Activated T-cell treated with anti-CD3 and anti-CD28 coated beads for 4 hours (primary cell): ENCODE measurements at regions not wholly inside any gene's neighbourhood (a gene's known extent, or its start where the extent isn't known, plus 50 kb on each side); places are given as distances from the start of the nearest gene placed in this dataset.
"Not testable (repeated sequence)": the region's sequence is repeated elsewhere in the genome, so short reads cannot be mapped to it uniquely, and the experiment has no call there.

Source experiments
- DNase-seq: peaks from one replicate; pipeline ENCODE4 v3.0.0-alpha.2; 2020

DNA sequence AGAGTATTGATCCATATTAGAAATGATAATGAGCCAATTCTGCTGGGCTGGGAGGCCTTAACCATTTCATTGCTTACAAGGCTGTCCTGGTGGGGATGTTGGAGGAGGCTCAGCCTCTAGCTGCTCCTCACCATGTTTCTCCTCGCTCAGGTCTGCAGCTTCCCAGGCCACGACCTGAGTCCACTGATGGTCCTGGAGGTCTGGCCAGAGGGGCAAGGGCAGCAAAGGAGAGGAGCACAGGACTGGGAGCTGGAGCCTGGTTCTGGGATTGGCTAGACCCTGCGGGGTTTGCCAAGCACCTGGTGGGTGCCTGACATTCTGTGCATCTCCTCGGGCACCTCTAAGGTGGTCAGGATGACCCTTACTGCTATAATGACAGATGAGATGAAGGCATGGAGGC is 92.6 kb downstream of the KIF26A start:
- DNase-seq, result no peak

DNA sequence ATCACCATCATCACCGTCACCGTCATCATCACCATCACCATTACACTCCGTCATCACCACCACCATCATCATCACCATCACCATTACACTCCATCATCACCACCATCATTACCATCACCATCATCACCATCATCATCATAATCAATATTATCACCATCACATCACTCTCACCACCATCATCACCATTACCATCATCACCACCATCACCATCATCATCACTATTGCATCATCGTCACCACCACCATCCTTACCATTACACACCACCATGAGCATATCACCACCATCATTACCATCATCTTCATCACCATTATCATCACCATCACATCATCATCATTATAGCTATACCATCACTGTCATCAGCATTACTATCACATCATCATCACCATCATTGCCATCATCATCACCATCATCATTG is 93.7 kb downstream of the KIF26A start:
- DNase-seq, result no peak

DNA sequence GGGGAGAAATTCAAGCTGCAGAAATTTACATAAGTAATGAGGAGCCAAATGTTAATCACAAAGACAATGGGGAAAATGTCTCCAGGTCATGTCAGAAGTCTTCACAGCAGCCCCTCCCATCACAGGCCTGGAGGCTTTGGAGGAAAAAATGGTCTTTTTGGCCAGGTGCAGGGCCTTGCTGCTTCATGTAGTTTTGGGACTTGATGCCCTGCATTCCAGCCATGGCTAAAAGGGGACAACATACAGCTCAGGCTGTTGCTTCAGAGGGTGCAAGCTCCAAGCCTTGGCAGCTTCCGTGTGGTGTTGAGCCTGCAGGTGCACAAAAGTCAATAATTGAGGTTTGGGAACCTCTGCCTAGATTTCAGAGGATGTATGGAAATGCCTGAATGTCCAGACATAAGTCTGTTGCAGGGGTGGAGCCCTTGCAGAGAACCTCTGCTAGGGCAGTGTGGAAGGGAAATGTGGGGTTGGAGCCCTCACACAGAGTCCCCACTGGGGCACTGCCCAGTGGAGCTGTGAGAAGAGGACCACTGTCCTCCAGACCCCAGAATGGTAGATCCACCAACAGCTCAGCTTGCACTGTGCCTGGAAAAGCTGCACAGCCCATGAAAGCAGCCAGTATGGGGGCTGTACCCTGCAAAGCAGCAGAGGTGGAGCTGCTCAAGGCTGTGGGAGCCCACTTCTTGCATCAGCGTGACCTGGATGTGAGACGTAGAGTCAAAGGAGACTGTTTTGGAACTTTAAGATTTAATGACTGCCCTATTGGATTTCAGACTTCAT is 95.8 kb downstream of the KIF26A start:
- DNase-seq, result not testable (repeated sequence)

DNA sequence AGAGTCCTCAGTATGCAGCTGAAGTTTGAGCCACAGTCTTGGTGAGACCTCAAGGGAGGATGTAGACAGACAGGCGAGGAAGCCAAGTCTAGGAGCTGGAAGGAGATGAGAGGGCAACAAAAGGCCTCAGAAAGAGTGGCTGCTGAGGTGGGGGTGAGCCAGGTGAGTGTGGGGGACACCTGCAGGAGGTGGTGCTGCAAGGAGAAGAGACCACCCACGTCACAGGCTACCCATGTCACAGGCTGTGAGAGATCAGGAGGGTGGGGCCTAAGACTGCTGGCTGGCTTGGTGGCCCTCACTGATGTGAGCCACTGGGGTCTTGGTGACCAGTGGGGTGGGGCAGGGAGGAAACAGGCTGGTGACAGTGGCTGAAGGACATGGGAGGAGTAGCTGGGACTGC is 97.3 kb downstream of the KIF26A start:
- no peak for DNase-seq

DNA sequence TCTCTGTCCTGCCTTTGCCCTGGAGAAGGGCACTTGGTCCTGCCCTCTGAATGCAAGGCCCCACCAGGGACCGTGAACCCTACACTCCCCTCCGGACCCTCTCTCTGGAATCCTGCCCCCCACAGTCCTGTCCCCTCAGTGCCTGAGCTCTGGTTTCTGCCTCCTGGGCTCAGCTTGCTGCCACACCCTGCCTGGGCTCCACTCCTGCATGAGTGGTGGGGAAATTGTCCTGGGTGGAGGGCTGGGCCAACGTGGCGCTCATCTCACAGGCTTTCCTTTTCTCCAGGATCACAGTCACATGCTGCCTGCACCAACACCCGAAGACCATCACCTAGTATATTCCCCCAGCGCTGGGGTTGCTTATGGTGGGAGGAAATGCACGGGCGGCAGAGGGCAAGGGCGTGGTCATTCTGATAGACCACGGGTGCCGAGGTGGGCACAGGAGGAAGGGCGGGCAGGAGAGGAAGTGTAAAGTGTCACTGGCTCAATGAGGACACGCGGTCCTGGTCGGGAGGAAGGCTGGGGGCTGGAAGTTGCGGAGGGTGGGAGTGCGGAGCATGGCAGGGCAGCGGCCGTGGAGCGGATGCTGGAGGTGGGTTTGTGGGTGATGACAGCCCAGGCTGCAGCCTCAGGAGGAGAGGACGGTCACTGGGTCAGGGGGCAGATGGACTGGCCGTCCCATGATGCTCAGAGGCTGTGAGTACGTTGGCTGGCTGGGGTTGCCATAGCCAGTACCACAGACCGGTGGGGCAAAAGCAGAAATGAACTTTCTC is 99.5 kb downstream of the KIF26A start:
- no peak for DNase-seq

DNA sequence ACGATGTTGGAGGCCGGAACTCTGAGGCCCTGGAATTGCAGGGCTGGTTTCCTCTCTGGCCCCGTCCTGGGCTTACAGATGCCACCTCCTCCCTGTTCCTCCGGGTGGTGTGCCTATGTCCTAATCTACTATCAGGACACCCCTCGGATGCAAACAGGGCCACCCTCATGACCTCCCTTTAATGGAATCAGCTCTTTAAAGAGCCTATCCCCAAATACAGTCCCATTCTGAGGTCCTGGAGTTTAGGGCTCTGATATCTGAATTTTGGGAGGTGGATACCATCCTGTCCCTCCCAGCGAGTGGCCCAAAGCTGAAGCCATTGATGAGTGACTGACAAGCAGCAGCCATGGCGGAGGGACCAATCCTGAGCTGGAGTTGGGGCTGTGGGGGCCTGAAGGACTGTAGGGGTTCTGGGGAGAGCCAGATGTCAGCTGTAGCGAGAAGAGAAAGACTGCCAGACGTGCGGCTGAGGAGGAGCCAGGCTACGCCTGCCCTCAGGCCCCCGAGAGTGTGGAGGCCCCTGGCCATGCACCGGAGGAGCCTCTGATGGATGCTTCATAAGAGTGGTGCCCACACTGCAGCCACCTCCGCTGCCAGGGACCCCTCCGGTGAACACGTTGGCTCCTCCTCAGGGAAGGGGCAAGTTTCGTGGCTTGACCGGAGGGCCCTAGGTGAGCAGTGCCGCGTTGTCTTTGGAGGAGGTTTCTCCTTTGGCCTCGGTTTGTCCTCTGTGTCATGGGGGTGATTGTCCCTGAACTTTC is 100.2 kb downstream of the KIF26A start:
- no peak for DNase-seq

DNA sequence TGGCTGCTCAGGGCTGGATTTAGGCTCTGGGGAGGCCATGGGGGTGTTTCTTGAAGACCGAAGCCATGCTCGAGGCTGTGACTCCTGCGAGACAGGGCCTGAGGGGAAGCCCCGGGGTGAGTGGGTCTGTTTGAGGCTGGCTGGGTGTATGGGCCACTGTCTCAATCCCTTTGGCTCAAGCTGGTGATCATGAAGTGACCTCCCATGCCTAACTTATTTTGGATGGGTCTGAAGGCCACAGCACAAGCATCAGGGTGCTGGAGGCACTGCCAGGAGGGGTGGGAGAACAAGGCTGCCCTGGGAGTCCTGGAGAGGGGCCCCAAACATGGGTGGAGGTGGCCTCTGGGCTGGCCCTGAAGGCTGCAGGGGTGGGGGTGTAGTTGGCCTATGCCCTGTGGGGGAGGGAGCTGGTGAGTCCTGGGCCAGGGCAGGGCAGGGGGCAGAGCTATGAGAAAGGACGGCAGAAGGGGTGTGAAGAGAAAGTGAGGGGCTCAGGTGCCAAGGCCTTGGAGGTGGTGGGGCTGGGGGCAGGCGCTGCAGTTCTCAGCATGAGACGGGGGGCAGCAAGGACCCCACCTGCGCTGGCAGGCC is 100.9 kb downstream of the KIF26A start:
- DNase-seq, result no peak

DNA sequence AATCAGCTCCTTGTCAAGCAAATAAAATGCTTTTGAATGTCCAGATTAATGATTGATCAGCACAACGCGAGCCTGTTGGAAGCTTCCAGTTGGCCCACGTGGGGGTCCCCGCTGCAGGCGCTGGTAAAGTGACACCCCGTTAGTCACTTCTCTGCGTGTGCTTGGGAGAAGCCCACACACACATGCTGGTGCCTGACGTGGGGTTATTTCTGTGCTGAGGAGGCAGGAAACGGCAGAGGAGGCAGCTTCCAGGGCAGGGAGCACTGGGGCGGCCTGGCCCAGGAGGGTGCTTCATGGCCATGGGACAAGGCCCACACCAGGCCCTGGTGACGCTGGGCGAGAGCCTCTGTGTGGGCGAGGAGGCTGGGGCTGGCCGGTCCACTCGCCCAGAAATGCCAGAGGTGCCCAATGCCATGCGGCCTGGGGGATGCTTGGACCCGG is 101.5 kb downstream of the KIF26A start:
- DNase-seq, result no peak

DNA sequence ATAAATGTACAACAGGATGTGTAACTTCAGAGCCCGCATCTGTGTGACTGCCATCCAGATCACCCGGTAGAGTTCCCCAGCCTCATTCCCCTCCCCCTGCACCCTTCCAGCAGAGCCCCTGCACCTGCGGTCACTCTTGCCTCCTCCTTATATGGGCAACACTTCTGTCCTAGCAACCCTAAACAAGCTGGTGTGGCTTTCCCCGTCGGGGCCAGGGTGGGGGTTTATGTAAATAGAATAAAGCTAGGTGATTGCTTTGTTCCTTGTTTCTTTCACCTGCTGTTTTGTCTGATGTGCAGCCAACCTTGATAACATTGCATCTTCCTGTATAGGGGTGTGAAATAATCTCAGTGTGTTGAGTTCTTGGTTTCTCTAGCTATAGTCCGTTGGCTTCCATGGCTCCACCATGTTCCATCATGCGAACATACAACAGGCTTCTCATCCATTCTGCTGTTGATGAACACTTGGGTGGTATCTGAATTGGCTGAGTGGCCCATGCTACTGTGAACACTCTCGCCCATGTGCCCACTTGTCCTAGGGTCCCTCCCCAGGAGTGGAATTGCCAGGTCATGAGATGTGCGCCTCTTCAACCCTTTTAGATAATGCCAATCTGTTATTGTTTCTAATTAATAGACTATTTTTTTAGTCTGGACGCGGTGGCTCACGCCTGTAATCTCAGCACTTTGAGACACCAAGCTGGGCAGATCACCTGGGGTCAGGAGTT is 102.2 kb downstream of the KIF26A start:
- no peak for DNase-seq

DNA sequence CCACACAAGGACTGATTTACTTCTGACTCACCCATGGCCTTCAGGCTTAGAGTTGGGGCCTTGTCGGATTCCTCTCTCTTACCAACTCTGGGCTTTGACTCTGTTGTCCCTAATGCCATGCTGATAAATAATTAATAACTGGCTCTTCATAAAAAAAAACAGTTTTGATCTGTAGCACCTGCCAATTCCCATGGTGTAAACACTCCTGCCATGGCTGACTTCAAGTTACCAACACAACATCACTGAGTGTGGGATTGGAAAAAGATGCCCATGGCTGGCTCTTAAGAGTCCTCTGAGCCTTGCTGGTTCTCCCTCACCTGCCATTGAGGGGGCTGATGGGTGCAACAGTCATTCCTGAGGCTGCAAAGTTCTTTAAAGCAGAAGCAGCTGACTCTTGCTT is 104.8 kb downstream of the KIF26A start:
- DNase-seq, result no peak

DNA sequence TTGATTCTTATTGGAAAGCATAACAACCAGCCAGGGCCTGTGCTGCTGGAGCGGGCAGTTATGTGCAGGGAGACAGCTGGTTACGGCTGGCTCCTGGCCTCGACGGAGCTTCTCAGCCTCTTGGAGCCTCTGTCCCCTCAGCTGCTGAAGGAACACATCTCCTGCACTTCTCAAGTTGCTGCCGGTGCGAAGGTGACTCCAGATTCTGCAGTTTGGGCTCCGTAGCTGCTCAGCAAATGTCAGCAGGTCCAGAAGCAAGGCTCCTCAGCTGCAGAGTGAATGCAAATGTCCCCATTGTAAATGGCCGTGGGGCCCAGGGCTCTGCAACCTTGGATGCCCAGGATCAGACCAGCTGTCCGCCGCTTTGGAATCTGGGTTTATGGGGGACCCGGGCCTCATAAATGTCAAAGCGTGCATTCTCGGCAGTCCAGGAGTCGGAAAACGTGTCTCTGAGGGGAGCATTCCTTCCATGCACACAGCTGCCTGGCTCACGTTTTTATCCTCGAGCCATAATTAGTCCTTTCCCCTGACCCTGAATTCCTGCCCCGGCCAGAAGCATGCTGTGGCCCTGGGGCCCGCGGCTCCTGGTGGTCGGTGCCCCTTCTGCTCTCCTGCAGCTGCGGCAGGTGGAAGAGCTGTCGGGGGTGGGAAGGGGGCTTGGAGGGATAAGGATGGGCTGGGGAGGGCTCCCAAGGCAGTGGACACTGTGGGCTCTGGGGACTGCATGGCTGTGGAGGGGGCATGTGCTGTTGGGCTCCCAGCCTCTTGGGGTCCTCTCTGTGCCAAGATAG is 106.0 kb downstream of the KIF26A start:
- no peak for DNase-seq

DNA sequence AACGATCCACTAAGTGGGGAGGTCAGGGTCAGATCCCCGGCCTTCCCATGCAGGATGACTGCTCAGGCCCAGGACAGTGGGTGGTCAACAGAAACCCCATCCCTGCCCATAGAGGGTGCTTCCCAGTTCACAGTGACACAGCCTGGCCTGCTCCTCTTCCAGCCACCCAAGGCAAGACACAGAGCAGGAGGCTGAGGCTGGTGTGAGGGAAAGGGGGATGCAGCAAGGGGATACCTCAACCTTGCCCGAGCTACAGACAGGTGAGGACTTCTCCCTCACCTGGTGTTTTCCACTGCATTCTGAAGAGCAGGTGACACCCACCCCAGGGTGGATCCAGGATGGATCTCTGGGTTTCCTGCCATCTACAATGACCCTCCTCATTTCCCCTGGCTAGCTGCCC is 106.7 kb downstream of the KIF26A start:
- no peak for DNase-seq

DNA sequence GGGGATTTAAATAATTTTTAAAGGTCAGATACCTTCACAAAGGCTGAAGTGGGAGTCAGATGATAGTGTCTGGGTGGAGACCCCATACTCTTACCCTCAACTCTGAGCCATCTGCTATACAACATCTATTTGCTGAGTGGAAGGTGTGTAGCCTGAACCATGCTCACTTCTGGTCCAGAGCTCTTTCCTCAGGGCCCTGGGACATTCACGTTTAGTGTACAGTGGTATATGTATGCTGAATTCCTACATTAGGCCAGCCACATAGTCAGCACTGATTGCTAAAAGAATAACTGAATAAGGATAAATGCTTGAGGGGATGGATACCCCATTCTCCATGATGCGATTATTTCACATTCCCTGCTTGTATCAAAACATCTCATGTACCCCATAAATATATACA is 107.3 kb downstream of the KIF26A start:
- DNase-seq, result no peak

DNA sequence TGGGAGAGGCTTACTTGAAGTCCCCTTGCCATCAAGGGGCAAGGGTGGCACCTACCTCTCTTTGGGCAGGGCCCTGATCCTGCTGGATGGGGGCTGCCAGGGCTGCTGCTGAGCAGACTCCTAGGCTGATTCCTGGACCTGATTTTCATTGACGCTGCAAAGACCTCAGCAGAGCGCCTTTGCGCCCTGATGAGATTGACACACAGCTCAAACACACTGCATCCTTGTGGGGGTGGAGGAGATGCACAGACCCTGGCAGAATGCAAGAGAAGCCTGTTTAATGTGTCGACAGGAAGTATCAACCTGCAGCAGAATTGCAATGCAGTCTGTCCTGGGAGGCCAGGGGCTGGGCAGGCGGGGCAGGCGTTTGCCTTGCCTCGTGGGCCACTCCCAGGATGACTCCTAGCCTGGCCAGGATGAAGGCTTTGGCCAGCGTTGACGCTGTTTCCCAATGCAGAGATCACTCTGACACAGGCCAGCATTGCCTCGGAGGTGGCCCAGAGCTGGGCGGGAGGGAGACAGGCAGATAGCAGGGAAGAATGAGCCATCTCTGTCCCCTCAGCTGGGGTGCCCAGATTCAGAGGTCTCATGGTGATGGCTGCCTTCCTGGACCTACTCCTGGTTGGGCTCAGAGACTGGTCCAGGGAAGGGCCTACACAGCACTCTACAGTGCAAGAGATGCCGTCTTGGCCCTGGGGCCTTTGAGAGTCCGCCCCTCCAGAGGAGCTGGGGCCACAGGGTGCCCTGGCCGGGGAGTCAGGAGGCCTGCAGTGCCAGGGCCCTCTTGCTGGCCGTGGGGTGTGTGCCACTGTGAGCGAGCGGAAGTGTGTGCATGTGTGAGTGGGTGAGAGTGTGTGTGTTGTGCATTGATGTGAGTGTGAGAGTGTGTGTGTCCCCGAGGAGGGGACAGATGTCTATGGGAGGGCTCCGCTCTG is 108.3 kb downstream of the KIF26A start:
- no peak for DNase-seq

DNA sequence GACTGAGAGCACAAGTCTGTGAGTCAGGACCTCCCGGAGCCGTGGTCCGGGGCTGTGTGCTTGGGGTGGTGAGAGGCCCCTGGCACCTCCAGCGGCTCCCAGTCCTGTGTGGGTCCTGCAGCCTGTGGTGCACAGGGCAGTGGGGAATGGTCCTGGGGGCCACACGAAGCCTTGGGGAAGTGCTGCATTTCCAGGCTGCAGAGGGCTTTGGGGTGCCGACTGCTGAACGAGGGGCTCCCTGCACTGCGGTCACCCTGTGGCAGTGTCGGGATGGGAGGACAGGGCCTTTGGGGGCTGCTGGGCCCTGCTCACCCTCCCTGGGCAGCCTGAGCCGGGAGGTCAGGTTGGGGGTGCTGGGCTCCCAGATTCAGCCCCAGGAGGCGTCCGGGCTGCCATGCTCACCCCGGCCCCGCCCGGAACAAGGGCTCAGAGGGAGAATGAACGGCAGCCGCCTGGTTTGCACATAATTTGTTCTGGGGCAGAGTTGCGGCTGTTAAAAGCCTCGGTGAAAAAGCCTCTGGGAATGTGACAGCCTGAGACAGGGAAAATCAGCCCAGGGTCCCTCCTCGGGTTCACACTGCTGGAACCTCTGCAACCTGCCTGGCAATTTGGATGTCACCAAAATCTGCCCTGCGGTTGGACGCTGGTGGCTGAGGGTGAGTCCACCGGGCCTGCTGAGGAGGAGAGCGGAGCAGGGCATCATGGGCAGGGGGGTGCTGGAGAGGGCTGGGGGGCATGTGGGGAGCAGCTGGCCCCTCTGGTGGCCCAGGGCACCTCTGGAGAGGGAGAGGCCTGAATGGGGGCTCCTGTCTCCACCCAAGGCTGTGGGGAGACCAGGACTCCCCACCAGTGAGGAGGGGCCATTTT is 109.2 kb downstream of the KIF26A start:
- DNase-seq, result no peak

DNA sequence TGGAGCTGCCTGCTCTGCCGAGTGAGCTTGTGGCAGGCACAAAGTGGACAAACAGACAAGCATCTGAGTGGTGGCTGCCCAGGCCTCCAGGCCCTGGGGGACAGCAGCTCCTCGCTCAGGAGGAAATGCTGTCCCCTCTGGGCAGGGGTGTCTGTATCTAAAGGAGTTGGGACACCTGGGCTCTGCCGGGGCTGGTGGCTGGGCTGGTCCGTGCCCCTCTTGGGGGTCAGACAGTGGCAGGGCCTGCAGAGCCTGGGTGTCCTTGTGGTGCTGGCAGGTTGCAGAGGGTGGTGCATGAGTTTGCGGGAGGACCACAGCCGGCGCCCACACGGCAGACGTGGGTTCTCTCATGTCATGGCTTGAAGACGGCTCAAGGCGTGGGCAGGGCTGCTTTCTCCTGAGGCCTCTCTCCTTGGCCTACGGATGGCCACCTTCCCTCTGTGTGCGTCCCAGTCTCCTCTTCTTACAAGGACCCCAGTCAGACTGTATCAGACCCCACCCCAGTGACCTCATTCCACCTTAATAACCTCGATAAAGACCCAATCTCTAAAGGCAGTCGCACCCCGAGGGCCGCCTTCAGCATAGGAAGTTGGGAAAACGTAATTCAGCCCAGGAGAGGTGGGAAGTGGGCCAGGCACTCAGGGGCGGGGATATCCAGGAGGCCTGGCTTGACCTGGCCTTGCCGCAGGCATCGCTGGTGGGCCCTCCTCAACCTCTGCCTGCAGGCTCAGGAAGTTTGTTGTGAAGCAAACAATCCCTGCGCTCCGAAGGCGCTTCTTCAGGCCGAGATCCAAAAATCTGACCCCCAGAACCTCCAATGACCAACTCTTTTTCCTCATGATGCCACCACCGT is 110.0 kb downstream of the KIF26A start:
- no peak for DNase-seq

DNA sequence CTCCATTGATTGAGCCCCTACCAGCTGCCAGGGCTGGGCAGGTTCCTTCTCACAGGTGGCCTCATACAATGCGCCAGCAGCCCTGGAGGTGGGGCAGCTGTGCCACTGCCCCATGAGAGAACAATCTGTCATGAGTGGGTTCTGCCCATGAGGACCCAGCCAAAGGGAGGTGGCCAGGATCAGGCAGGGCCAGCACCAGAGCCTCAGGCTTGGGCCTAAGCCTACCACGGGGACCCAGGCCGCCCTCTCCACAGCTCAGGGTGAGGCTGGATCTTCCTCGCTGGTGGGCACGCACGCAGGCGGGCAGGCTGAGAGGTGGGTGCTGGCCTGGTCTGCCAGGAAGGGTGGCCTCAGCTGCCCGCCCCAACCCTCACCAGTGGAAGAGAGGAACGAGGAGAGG is 110.7 kb downstream of the KIF26A start:
- no peak for DNase-seq

DNA sequence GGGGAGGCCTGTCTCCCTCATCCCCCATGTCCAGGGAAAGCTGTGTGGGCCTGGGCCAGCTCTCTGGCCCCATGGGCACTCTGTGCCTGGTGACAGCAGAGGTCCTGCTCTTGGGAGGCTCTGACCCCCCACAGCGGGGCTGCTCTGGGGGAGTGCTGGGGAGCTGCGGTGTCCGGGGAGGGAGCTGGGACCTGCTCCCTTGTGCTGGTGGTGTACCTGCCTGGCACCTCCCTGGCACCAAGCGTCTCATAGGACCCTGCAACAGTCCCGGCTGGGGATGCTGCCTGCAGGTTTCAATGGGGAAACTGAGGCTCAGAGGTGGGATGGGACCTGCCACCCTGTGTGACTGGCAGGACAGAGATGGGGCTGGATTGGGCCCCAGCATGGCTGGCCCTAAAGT is 111.3 kb downstream of the KIF26A start:
- DNase-seq, result no peak

DNA sequence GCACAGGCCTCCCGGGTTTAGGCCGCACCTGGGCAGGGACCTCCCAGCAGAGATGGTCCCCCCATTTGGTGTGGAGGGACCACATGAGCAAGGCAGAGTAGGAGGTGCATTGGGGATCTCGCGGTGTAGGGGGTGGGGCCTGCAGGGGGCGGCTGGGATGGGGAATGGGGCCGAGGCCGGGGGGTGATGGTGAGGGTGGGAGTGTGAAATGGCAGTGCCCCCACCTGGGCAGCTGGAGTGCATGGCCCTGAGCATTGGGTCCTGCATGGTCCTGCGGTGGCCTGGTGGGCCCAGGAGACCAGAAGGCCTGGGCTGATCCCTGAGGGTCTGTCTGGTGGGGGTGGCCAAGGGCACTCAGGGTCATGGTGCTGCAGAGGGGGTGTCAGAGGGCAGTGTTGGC is 111.8 kb downstream of the KIF26A start:
- no peak for DNase-seq
